GM13977 (cell line): ENCODE measurements at regions not wholly inside any gene's neighbourhood (a gene's known extent, or its start where the extent isn't known, plus 50 kb on each side); places are given as distances from the start of the nearest gene placed in this dataset.

Experiments
- DNase-seq: peaks from one replicate; pipeline ENCODE4 v3.0.0; 2012; ENCODE audit warnings: low spot score
- CTCF ChIP-seq: IDR thresholded peaks from 2 replicates; pipeline ENCODE4 v1.5.1; 2012; ENCODE audit warnings: mild to moderate bottlenecking, control low read depth; ENCODE audit not compliant: insufficient read depth; ENCODE audit errors: extremely low read depth, missing control alignments
- in situ Hi-C: fragments of 300-500 bp; cut with MboI; formaldehyde crosslinking; loops from one replicate; pipeline ENCODE4 v1.12.0; 2022; ENCODE audit warnings: low sequenced_read_pairs, low pct_unique_long_range_greater_than_20kb, mixed read lengths, inconsistent platforms; ENCODE audit not compliant: unreplicated experiment

GRCh38 chr6:87869064-87869905, 167.3 kb upstream of the AKIRIN2 start:
- in situ Hi-C loops, result no loop called here
- TF ChIP-seq CTCF, result no peak
- no peak for DNase-seq

GRCh38 chr6:87860902-87861301, 158.9 kb upstream of the AKIRIN2 start:
- no peak for DNase-seq
- in situ Hi-C loops, result no loop called here
- TF ChIP-seq CTCF, result no peak

- DNase-seq, result no peak
- in situ Hi-C loops, result no loop called here
- no peak for TF ChIP-seq CTCF
Observed at GRCh38 chr6:87858440-87858839, 156.4 kb upstream of the AKIRIN2 start.

- no peak for TF ChIP-seq CTCF
- in situ Hi-C loops, result no loop called here
- DNase-seq, result no peak
Observed at GRCh38 chr6:87851674-87852299, 149.8 kb upstream of the AKIRIN2 start.

- in situ Hi-C loops, result loop anchor here (25.0 kb wide), 1 partner anchor 639 kb away; no protein-coding TSS in a partner anchor
- TF ChIP-seq CTCF, result no peak
- no peak for DNase-seq
Observed at GRCh38 chr6:87848616-87849015, 146.6 kb upstream of the AKIRIN2 start.

GRCh38 chr6:87847830-87848210, 145.8 kb upstream of the AKIRIN2 start:
- no peak for DNase-seq
- TF ChIP-seq CTCF, result no peak
- in situ Hi-C loops, result loop anchor here (25.0 kb wide), 1 partner anchor 639 kb away; no protein-coding TSS in a partner anchor
